ENCODE measurements at regions not wholly inside any gene's neighbourhood (a gene's known extent, or its start where the extent isn't known, plus 50 kb on each side); places are given as distances from the start of the nearest gene placed in this dataset.

GRCh38 chr7:84337429-84337828, 142.8 kb upstream of the SEMA3A start:
- TF ChIP-seq SIN3A (IDR thresholded peaks at IDR 0.05; ENCODE audit: borderline replicate concordance, insufficient read depth, low read length) (no peak), POLR2AphosphoS5 (IDR thresholded peaks at IDR 0.05; ENCODE audit: low read depth, low read length) (no peak), REST (IDR thresholded peaks at IDR 0.05; ENCODE audit: insufficient read depth in 1 of 2, low read depth in 2 of 2, low read length in 2 of 2) (no peak), TAF1 (IDR thresholded peaks at IDR 0.05; ENCODE audit: borderline replicate concordance, insufficient read depth, low read length) (no peak), FOXP2 (optimal IDR thresholded peaks at IDR 0.05; ENCODE audit: borderline replicate concordance, extremely low read depth, extremely low read length, insufficient read depth) (no peak)

Measured in PFSK-1 (cell line).